ENCODE measurements at regions not wholly inside any gene's neighbourhood (a gene's known extent, or its start where the extent isn't known, plus 50 kb on each side); places are given as distances from the start of the nearest gene placed in this dataset.

GRCh38 chr13:40283666-40284065 is 382.8 kb downstream of the FOXO1 start:
- TF ChIP-seq POLR2AphosphoS5 (IDR thresholded peaks at IDR 0.05): peak; percentile 7
- TF ChIP-seq, protein P1, sequence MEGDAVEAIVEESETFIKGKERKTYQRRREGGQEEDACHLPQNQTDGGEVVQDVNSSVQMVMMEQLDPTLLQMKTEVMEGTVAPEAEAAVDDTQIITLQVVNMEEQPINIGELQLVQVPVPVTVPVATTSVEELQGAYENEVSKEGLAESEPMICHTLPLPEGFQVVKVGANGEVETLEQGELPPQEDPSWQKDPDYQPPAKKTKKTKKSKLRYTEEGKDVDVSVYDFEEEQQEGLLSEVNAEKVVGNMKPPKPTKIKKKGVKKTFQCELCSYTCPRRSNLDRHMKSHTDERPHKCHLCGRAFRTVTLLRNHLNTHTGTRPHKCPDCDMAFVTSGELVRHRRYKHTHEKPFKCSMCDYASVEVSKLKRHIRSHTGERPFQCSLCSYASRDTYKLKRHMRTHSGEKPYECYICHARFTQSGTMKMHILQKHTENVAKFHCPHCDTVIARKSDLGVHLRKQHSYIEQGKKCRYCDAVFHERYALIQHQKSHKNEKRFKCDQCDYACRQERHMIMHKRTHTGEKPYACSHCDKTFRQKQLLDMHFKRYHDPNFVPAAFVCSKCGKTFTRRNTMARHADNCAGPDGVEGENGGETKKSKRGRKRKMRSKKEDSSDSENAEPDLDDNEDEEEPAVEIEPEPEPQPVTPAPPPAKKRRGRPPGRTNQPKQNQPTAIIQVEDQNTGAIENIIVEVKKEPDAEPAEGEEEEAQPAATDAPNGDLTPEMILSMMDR (IDR thresholded peaks at IDR 0.05): no peak
